Tibial nerve (tissue), 4 donors: ENCODE measurements at regions not wholly inside any gene's neighbourhood (a gene's known extent, or its start where the extent isn't known, plus 50 kb on each side); places are given as distances from the start of the nearest gene placed in this dataset.

Experiments used
- EP300 ChIP-seq, 2 donors: sonication (generic); formaldehyde crosslinking; IDR thresholded peaks; one replicate each; pipeline ENCODE4 v1.6.1; 2017; ENCODE audit warnings: antibody characterized with exemption in 2 of 2, mild to moderate bottlenecking in 1 of 2
- POLR2A ChIP-seq, 2 donors: fragments of 450-650 bp; IDR thresholded peaks; one replicate each; pipeline ENCODE4 v1.6.1; 2017; ENCODE audit warnings: antibody characterized with exemption in 2 of 2, mild to moderate bottlenecking in 2 of 2, moderate library complexity in 2 of 2
- TF ChIP-seq, protein P1 (sequence below), 5 experiments: fragments of 200-600 bp in 3 of 5; fragments of 450-650 bp in 2 of 5; sonication (generic) in 3 of 5; IDR thresholded peaks; one replicate each; pipeline ENCODE4 v1.5.1; 2016 to 2019; ENCODE audit warnings: antibody characterized with exemption in 5 of 5, mild to moderate bottlenecking in 3 of 5, moderate library complexity in 2 of 5

DNA sequence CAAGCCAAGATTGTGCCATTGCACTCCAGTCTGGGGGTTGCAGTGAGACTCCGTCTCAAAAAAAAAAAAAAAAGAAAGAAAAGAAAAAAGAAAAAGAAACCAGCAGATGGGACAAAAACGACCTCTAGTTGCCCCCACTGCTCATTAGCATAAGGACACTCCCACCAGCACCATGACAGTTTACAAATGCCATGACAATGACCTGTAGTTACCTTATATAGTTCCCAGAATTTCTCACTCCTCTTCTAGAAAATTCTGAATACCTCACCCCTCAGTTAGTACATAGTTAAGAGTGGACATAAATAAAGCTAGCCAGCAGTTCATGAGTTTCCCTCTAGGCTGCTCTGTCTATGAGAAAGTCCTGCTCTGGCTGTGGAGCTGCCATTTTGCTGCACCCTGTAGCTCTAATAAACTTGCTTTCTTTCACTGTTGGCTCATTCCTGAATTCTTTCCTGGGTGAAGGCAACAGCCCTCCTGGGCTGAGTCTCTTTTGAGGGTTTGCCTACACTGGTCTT is 276.8 kb upstream of the AKR1E2 start:
- TF ChIP-seq POLR2A (IDR thresholded peaks at IDR 0.05) (no peak), EP300 (IDR thresholded peaks at IDR 0.05) (no peak)
- TF ChIP-seq, protein P1, sequence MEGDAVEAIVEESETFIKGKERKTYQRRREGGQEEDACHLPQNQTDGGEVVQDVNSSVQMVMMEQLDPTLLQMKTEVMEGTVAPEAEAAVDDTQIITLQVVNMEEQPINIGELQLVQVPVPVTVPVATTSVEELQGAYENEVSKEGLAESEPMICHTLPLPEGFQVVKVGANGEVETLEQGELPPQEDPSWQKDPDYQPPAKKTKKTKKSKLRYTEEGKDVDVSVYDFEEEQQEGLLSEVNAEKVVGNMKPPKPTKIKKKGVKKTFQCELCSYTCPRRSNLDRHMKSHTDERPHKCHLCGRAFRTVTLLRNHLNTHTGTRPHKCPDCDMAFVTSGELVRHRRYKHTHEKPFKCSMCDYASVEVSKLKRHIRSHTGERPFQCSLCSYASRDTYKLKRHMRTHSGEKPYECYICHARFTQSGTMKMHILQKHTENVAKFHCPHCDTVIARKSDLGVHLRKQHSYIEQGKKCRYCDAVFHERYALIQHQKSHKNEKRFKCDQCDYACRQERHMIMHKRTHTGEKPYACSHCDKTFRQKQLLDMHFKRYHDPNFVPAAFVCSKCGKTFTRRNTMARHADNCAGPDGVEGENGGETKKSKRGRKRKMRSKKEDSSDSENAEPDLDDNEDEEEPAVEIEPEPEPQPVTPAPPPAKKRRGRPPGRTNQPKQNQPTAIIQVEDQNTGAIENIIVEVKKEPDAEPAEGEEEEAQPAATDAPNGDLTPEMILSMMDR (IDR thresholded peaks at IDR 0.05): no peak
